GM12865 (cell line): ENCODE measurements at regions not wholly inside any gene's neighbourhood (a gene's known extent, or its start where the extent isn't known, plus 50 kb on each side); places are given as distances from the start of the nearest gene placed in this dataset.

Experiments
- DNase-seq: peaks from one replicate; pipeline ENCODE4 v3.0.0; 2010; ENCODE audit warnings: low read depth
- H3K4me3 ChIP-seq: 2 replicates; pipeline ENCODE4 v1.5.1; 2011; ENCODE audit warnings: mild to moderate bottlenecking, low read depth, low read length, control low read depth
- CTCF ChIP-seq: IDR thresholded peaks from 2 replicates; pipeline ENCODE4 v1.5.1; 2011; ENCODE audit warnings: low read length, control low read depth, low read depth, inconsistent platforms; ENCODE audit not compliant: insufficient read depth; ENCODE audit errors: missing control alignments

DNA sequence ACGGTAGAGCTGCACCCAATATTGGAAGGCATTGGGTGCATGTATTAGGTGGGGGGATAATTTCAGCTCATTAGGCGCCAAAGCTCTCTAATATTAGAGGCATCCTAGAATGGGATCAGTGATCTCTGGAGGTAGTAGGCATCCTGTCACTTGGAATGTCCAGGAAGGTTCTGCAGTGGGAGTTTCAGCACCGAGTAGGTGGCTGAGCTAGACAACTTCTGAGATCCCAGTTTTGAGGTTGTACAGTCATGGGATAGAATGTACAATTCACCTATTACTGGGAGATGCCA, 210.9 kb downstream of the MYCN start:
- DNase-seq = no peak
- TF ChIP-seq CTCF = no peak
- H3K4me3 ChIP-seq = no peak overlapping the region

- no peak for DNase-seq
- TF ChIP-seq CTCF = no peak
- H3K4me3 ChIP-seq = no peak overlapping the region
Observed at GRCh38 chr2:16150456-16151280, 210.3 kb downstream of the MYCN start.

GRCh38 chr2:16149349-16150243, 209.2 kb downstream of the MYCN start:
- H3K4me3 ChIP-seq = no peak overlapping the region
- TF ChIP-seq CTCF = no peak
- DNase-seq = no peak

GRCh38 chr2:16148632-16149348, 208.4 kb downstream of the MYCN start:
- no peak for DNase-seq
- no peak for TF ChIP-seq CTCF
- H3K4me3 ChIP-seq = no peak overlapping the region

DNA sequence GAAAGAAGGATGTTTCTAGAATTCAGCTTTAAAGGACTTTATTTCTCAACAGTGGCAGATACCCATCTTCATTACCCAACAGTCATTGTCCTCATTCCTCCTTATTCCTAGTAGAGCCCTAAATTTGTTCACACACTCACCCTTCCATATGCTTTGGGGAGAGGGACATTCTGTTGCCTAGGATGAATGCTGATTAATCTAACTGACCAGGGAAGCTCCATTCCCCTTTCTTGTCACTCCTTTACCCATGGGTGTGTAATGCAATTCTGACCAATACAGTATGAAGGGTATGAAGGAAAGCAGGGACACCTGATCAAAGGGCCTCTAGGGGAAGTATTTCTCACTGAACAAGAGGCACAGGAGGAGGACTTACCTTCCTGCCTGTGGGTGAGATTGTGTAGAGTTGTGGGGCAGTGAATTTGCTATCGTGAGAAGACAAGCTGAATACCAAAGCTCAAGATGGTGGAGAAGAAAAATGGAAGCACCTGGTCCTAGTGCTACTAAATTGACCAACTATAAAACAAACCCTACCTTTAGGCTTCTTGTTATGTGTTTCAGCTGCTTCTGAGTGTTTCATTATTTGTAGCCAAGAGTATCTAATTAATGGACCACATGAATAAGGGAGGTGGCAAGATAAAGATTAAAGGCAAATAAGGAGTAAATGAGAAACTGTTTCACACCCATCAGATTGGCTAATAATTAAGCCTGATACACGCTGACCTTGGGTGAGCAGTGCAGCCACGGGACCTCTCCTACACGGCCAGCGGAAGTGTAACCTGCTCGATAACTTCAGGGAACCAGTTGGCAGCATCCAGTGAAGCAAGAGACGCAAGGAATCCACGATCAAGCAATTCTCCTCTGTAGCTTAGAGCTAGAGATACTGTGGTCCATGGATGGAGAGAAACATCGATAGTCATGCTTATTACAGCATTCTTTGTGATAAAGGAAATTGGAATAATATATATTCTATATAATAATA, 202.3 kb downstream of the MYCN start:
- no peak overlapping the region for H3K4me3 ChIP-seq
- no peak for DNase-seq
- no peak for TF ChIP-seq CTCF

- DNase-seq = no peak
- TF ChIP-seq CTCF = no peak
- no peak overlapping the region for H3K4me3 ChIP-seq
Observed at GRCh38 chr2:16141641-16141921, 201.2 kb downstream of the MYCN start.
